ENCODE measurements at regions not wholly inside any gene's neighbourhood (a gene's known extent, or its start where the extent isn't known, plus 50 kb on each side); places are given as distances from the start of the nearest gene placed in this dataset.

GRCh38 chr6:97645757-97646156 lies 362.7 kb upstream of the MMS22L start:
- no peak for TF ChIP-seq CTCF (conservative IDR thresholded peaks at IDR 0.05; ENCODE audit: low read depth, low read length)
- no peak for DNase-seq (ENCODE audit: low read depth)
- no peak overlapping the region for H3K4me3 ChIP-seq (ENCODE audit: low read depth, low read length)

DNA sequence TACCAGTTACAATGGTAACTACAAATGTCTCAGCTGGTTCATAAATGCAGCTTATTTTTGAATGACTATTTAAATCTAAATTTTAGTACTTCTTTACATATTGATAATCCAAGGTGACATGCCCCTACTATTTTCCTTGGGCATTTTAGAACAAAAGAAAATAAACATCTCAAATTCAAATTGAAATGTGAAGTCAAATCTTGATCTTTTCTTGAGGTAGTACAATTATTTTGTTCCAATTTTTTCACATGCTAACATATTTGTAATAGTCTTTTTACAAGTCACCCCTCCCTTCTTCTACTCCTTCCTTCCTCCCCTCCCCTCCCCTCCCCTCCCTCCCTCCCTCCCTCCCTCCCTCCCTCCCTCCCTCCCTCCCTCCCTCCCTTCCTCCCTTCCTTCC lies 370.1 kb upstream of the MMS22L start:
- H3K4me3 ChIP-seq (ENCODE audit: low read depth, low read length), result no peak overlapping the region
- no peak for DNase-seq (ENCODE audit: low read depth)
- no peak for TF ChIP-seq CTCF (conservative IDR thresholded peaks at IDR 0.05; ENCODE audit: low read depth, low read length)

DNA sequence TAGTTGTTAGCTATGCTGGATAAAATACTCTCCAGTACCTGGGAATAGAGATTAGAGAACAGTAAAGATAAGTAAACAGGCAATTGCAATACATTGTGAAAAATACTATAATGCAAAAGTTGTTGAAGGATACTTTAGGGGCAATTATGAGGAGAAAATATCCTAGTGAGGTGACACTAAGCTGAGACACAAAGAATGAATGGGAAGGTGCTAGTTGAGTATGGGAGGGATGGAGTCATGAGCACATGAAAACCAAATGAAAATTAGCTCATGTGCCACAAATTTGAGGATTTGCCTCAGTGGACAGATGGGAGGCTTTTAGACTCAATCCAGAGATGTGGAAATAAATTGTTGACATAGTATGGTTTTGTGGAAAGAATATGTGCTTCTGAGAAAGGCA lies 370.5 kb upstream of the MMS22L start:
- TF ChIP-seq CTCF (conservative IDR thresholded peaks at IDR 0.05; ENCODE audit: low read depth, low read length), result no peak
- H3K4me3 ChIP-seq (ENCODE audit: low read depth, low read length), result no peak overlapping the region
- no peak for DNase-seq (ENCODE audit: low read depth)

GRCh38 chr6:97654674-97655073 lies 371.7 kb upstream of the MMS22L start:
- TF ChIP-seq CTCF (conservative IDR thresholded peaks at IDR 0.05; ENCODE audit: low read depth, low read length), result no peak
- no peak for DNase-seq (ENCODE audit: low read depth)
- no peak overlapping the region for H3K4me3 ChIP-seq (ENCODE audit: low read depth, low read length)

- no peak overlapping the region for H3K4me3 ChIP-seq (ENCODE audit: low read depth, low read length)
- TF ChIP-seq CTCF (conservative IDR thresholded peaks at IDR 0.05; ENCODE audit: low read depth, low read length), result no peak
- no peak for DNase-seq (ENCODE audit: low read depth)
These were observed 373.2 kb upstream of the MMS22L start for GRCh38 chr6:97656236-97656635.

DNA sequence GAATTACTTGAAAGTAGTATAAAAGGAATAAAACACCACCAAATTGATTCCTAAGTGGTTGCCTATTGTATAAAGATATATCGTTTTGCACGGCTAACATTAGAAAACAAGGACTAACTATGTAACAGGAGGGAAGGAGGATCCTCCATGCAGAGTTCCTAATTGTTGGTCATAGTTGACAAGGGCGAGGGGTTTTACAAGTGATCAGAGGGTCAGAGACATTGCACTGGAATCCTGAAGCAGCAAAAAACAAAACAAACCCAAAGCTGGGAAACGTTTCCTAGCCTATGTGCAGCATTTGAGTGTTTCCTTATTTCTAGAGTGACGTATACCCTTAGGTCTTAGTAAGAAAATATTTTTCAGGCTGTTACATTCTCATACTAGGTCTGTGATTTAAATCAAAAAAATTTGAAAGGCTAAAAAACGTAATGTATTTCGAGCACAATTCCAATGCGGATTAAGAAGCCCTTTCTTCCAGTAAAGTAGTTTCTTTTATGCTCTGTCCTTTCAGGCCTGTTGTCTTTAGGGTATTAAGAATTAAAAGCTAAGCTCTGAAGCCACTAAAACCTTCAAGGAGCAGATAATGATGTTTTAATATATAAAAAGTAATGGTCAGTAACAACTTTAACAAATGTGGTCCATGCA lies 373.8 kb upstream of the MMS22L start:
- no peak for DNase-seq (ENCODE audit: low read depth)
- TF ChIP-seq CTCF (conservative IDR thresholded peaks at IDR 0.05; ENCODE audit: low read depth, low read length), result no peak
- H3K4me3 ChIP-seq (ENCODE audit: low read depth, low read length), result no peak overlapping the region

GRCh38 chr6:97658090-97658489 lies 375.1 kb upstream of the MMS22L start:
- TF ChIP-seq CTCF (conservative IDR thresholded peaks at IDR 0.05; ENCODE audit: low read depth, low read length), result no peak
- H3K4me3 ChIP-seq (ENCODE audit: low read depth, low read length), result no peak overlapping the region
- no peak for DNase-seq (ENCODE audit: low read depth)

All from choroid plexus epithelial cell (primary cell).